ENCODE measurements at regions not wholly inside any gene's neighbourhood (a gene's known extent, or its start where the extent isn't known, plus 50 kb on each side); places are given as distances from the start of the nearest gene placed in this dataset.

GRCh38 chr2:128473175-128474035 is 154.7 kb upstream of the HS6ST1 start:
- Histone ChIP-seq H3K4me1 (no peaks in the 10 kb centered on the region), H3K27me3 (replicated peaks; ENCODE audit: control insufficient read depth, insufficient read depth, low read length) (no peaks in the 10 kb centered on the region), H3K9me3 (peaks cover 23% of the 10 kb centered on the region), H3K36me3 (ENCODE audit: control insufficient read depth, insufficient read depth, low read length) (no peaks in the 10 kb centered on the region), H3K4me3 (ENCODE audit: low read depth, low read length) (no peak overlapping the region)
- Mint-ChIP-seq H3K9me3 (ENCODE audit: unreplicated experiment) (peaks cover 5% of the 10 kb centered on the region), H3K27ac (ENCODE audit: unreplicated experiment) (no peak overlapping the region), H3K36me3 (ENCODE audit: insufficient read depth, unreplicated experiment) (no peaks in the 10 kb centered on the region), H3K4me3 (ENCODE audit: unreplicated experiment) (no peak overlapping the region), H3K27me3 (ENCODE audit: insufficient read depth, unreplicated experiment) (no peaks in the 10 kb centered on the region), H3K4me1 (ENCODE audit: low read depth, unreplicated experiment) (no peaks in the 10 kb centered on the region)
- CTCF ChIA-PET: no interaction called here
- intact Hi-C loops (cut with micrococcal nuclease; ENCODE audit: unreplicated experiment): no loop called here
- no peak for DNase-seq
- no peak for TF ChIP-seq CTCF (IDR thresholded peaks at IDR 0.05; ENCODE audit: insufficient read depth in 1 of 2, low read depth in 1 of 2, low read length in 1 of 2, severe bottlenecking in 1 of 2, unreplicated experiment in 1 of 2)
- no TSS peak for BruUV-seq (replicated peaks)
- POLR2A ChIA-PET: no interaction called here

- no TSS peak for BruUV-seq (replicated peaks)
- intact Hi-C loops (cut with micrococcal nuclease; ENCODE audit: unreplicated experiment): no loop called here
- DNase-seq: no peak
- no peaks in the 10 kb centered on the region for H3K9me3 Mint-ChIP-seq (ENCODE audit: unreplicated experiment)
- Histone ChIP-seq H3K36me3 (ENCODE audit: control insufficient read depth, insufficient read depth, low read length) (no peaks in the 10 kb centered on the region), H3K4me3 (ENCODE audit: low read depth, low read length) (no peak overlapping the region), H3K4me1 (no peaks in the 10 kb centered on the region), H3K27me3 (replicated peaks; ENCODE audit: control insufficient read depth, insufficient read depth, low read length) (no peaks in the 10 kb centered on the region), H3K9me3 (peaks cover 14% of the 10 kb centered on the region)
- peaks cover 1% of the 10 kb centered on the region for H3K27me3 Mint-ChIP-seq (ENCODE audit: insufficient read depth, unreplicated experiment)
- H3K27ac Mint-ChIP-seq (ENCODE audit: unreplicated experiment): no peak overlapping the region
- no peaks in the 10 kb centered on the region for H3K4me1 Mint-ChIP-seq (ENCODE audit: low read depth, unreplicated experiment)
- ChIA-PET POLR2A (no interaction called here), CTCF (no interaction called here)
- TF ChIP-seq CTCF (IDR thresholded peaks at IDR 0.05; ENCODE audit: insufficient read depth in 1 of 2, low read depth in 1 of 2, low read length in 1 of 2, severe bottlenecking in 1 of 2, unreplicated experiment in 1 of 2): no peak
- no peak overlapping the region for H3K4me3 Mint-ChIP-seq (ENCODE audit: unreplicated experiment)
- no peaks in the 10 kb centered on the region for H3K36me3 Mint-ChIP-seq (ENCODE audit: insufficient read depth, unreplicated experiment)
Measured at GRCh38 chr2:128474036-128474955, 155.6 kb upstream of the HS6ST1 start.

GRCh38 chr2:128474962-128475361 is 156.3 kb upstream of the HS6ST1 start:
- no peak overlapping the region for H3K4me3 Mint-ChIP-seq (ENCODE audit: unreplicated experiment)
- no peaks in the 10 kb centered on the region for H3K4me1 ChIP-seq
- ChIA-PET POLR2A (no interaction called here), CTCF (no interaction called here)
- H3K9me3 Mint-ChIP-seq (ENCODE audit: unreplicated experiment): no peaks in the 10 kb centered on the region
- H3K36me3 ChIP-seq (ENCODE audit: control insufficient read depth, insufficient read depth, low read length): no peaks in the 10 kb centered on the region
- H3K9me3 ChIP-seq: peaks cover 7% of the 10 kb centered on the region
- H3K4me3 ChIP-seq (ENCODE audit: low read depth, low read length): no peak overlapping the region
- no peak for DNase-seq
- no TSS peak for BruUV-seq (replicated peaks)
- no peaks in the 10 kb centered on the region for H3K4me1 Mint-ChIP-seq (ENCODE audit: low read depth, unreplicated experiment)
- no peak for TF ChIP-seq CTCF (IDR thresholded peaks at IDR 0.05; ENCODE audit: insufficient read depth in 1 of 2, low read depth in 1 of 2, low read length in 1 of 2, severe bottlenecking in 1 of 2, unreplicated experiment in 1 of 2)
- H3K36me3 Mint-ChIP-seq (ENCODE audit: insufficient read depth, unreplicated experiment): no peaks in the 10 kb centered on the region
- H3K27me3 ChIP-seq (replicated peaks; ENCODE audit: control insufficient read depth, insufficient read depth, low read length): no peaks in the 10 kb centered on the region
- intact Hi-C loops (cut with micrococcal nuclease; ENCODE audit: unreplicated experiment): no loop called here
- no peak overlapping the region for H3K27ac Mint-ChIP-seq (ENCODE audit: unreplicated experiment)
- peaks cover 3% of the 10 kb centered on the region for H3K27me3 Mint-ChIP-seq (ENCODE audit: insufficient read depth, unreplicated experiment)

All from Caco-2 (cell line).